H1 (cell line): ENCODE measurements at regions not wholly inside any gene's neighbourhood (a gene's known extent, or its start where the extent isn't known, plus 50 kb on each side); places are given as distances from the start of the nearest gene placed in this dataset.

ENCODE experiments used
- E2F6 ChIP-seq: IDR thresholded peaks from 2 replicates; pipeline ENCODE4 v1.6.1; 2012; ENCODE audit warnings: inconsistent platforms
- POLR2A ChIP-seq, 2 experiments: IDR thresholded peaks; 1 replicate in 1 of 2; 2 replicates in 1 of 2; pipeline ENCODE4 v1.6.1; 2011; ENCODE audit warnings: low read depth in 2 of 2, low read length in 2 of 2, mild to moderate bottlenecking in 2 of 2; ENCODE audit errors: control extremely low read depth in 1 of 2
- RNF2 ChIP-seq: fragments of 200-900, 300-1000 bp; sonication (generic); IDR thresholded peaks from 2 replicates; pipeline ENCODE4 v1.7.1; 2016; ENCODE audit warnings: borderline replicate concordance, low read depth, mild to moderate bottlenecking, antibody characterized with exemption, low read length; ENCODE audit not compliant: poor library complexity, severe bottlenecking; ENCODE audit errors: missing control alignments
- SIX5 ChIP-seq: IDR thresholded peaks from 2 replicates; pipeline ENCODE4 v1.6.1; 2011; ENCODE audit warnings: mild to moderate bottlenecking, low read depth, low read length
- SP2 ChIP-seq: IDR thresholded peaks from 2 replicates; pipeline ENCODE4 v1.6.1; 2012; ENCODE audit warnings: mild to moderate bottlenecking, low read length, inconsistent platforms
- TAF7 ChIP-seq: optimal IDR thresholded peaks from 2 replicates; pipeline ENCODE3; 2011; ENCODE audit warnings: low read depth, mild to moderate bottlenecking, inconsistent platforms, low read length, moderate library complexity, borderline replicate concordance
- TF ChIP-seq, protein P1 (sequence below), 3 experiments: IDR thresholded peaks; 1 replicate in 2 of 3; 2 replicates in 1 of 3; pipeline versions ENCODE4 v1.5.1 to v1.6.1; 2011; ENCODE audit warnings: low read length in 3 of 3, mild to moderate bottlenecking in 3 of 3, inconsistent platforms in 2 of 3, low read depth in 1 of 3, moderate library complexity in 1 of 3; ENCODE audit not compliant: insufficient read depth in 1 of 3; ENCODE audit errors: control extremely low read depth in 1 of 3

DNA sequence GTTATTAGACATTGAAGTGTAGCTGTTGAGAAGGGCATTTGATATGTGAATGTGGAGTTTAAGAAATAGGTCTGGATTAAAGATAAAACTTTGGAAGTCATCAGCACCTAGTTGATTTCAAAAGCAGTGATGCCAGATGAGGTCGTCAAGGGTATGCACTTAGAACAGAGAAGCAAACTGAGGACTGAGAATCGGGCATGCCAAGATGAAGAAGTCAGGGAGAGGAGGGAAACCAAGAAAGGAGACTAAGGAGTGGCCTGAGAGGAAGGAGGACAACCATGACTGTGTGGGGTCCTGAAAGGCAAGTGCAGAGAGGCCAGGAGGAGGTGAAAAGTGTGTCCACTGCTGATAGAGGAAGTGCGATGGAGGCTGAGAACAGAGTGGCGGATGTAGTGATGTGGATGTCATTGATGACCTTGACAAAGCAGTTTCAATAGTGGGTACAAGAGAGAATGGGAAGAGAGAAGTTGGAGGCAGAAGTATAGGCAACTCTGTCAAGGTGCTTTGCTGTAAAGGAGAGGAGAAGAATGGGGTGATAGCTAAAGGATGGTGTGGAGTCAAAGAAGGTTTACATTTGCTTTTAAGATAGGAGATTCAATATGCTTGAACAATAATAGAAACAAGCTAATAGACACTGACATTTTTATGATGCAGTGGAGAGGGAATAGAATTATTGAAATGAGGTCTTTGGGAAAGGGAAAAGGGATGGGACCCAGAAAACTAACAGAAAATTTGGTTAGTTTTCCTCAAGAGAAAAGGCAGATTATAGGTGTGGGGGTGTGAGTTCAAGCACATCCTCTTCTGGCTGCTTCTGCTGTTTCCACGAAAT is 139.7 kb upstream of the TMEM170B start:
- no peak for TF ChIP-seq RNF2
- no peak for TF ChIP-seq SIX5
- TF ChIP-seq, protein P1, sequence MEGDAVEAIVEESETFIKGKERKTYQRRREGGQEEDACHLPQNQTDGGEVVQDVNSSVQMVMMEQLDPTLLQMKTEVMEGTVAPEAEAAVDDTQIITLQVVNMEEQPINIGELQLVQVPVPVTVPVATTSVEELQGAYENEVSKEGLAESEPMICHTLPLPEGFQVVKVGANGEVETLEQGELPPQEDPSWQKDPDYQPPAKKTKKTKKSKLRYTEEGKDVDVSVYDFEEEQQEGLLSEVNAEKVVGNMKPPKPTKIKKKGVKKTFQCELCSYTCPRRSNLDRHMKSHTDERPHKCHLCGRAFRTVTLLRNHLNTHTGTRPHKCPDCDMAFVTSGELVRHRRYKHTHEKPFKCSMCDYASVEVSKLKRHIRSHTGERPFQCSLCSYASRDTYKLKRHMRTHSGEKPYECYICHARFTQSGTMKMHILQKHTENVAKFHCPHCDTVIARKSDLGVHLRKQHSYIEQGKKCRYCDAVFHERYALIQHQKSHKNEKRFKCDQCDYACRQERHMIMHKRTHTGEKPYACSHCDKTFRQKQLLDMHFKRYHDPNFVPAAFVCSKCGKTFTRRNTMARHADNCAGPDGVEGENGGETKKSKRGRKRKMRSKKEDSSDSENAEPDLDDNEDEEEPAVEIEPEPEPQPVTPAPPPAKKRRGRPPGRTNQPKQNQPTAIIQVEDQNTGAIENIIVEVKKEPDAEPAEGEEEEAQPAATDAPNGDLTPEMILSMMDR (IDR thresholded peaks at IDR 0.05; ENCODE audit: control extremely low read depth in 1 of 3, insufficient read depth in 1 of 3, low read depth in 1 of 3, low read length in 3 of 3): no peak
- no peak for TF ChIP-seq TAF7
- no peak for TF ChIP-seq E2F6
- no peak for TF ChIP-seq SP2
- TF ChIP-seq POLR2A (IDR thresholded peaks at IDR 0.05; ENCODE audit: control extremely low read depth in 1 of 2, low read depth in 2 of 2, low read length in 2 of 2): no peak
